ENCODE measurements at regions not wholly inside any gene's neighbourhood (a gene's known extent, or its start where the extent isn't known, plus 50 kb on each side); places are given as distances from the start of the nearest gene placed in this dataset.

DNA sequence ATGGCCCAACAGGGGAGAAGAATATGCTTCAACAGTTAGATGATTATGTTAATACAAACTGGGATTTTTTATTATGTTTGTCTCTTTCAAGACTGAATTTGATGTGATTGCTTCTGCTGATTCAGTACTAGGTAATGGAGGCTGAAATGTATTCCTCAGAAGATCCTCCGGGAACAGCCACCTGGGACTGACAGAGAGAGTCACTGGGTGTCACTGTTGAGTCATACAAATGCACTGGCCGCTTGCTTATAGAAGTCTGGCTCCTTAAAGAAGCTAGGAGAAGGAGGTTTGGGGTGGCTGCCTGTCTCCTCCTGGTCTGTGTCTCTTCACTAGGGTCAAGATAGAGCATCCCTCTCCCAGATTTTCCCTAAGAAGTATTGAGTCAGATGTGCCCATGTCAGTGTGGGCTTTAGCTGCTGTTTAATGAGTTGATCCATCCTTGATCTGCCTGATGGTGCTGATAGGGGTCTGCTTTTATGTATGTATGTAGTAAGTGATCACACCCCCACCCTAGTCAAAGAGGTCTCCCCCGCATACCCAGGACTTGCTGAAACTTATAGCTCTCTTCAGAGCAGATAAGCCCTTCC, 773.4 kb downstream of the BRINP1 start:
- no peak for TF ChIP-seq POLR2AphosphoS5 (IDR thresholded peaks at IDR 0.05)
- TF ChIP-seq, protein P1, sequence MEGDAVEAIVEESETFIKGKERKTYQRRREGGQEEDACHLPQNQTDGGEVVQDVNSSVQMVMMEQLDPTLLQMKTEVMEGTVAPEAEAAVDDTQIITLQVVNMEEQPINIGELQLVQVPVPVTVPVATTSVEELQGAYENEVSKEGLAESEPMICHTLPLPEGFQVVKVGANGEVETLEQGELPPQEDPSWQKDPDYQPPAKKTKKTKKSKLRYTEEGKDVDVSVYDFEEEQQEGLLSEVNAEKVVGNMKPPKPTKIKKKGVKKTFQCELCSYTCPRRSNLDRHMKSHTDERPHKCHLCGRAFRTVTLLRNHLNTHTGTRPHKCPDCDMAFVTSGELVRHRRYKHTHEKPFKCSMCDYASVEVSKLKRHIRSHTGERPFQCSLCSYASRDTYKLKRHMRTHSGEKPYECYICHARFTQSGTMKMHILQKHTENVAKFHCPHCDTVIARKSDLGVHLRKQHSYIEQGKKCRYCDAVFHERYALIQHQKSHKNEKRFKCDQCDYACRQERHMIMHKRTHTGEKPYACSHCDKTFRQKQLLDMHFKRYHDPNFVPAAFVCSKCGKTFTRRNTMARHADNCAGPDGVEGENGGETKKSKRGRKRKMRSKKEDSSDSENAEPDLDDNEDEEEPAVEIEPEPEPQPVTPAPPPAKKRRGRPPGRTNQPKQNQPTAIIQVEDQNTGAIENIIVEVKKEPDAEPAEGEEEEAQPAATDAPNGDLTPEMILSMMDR (IDR thresholded peaks at IDR 0.05; ENCODE audit: poor library complexity, severe bottlenecking), result peak; percentile 78

Data from neural cell (in vitro differentiated cells).